HepG2 (cell line): ENCODE measurements at regions not wholly inside any gene's neighbourhood (a gene's known extent, or its start where the extent isn't known, plus 50 kb on each side); places are given as distances from the start of the nearest gene placed in this dataset.

ENCODE experiments used
- ATAC-seq: fragments of 200-7000 bp; cut with Tn5 transposase; 3 replicates; pipeline ENCODE4 v1.9.1; 2020; ENCODE audit warnings: mild to moderate bottlenecking, moderate library complexity
- BruUV-seq: library from RNA; stranded (reverse); fragments of 400-500 nt; replicated peaks from 2 replicates; lab custom pipeline; 2021; lab: Mats Ljungman, UMichigan
- CTCF ChIA-PET: fragments of 300-600 bp; formaldehyde crosslinking; extraction: SDS; loops from one replicate; lab custom pipeline; 2021; ENCODE audit warnings: low total read pairs, inconsistent platforms, low intra/inter-chr PET ratio; lab: Yijun Ruan, JAX
- POLR2A ChIA-PET: fragments of 350-600 bp; sonication (Branson Sonifier 250); formaldehyde crosslinking; loops from one replicate; lab custom pipeline; 2020; ENCODE audit warnings: antibody characterized with exemption, inconsistent platforms; lab: Yijun Ruan, JAX
- DNase-seq: peaks from one replicate; pipeline ENCODE4 v3.0.0-alpha.2; 2015; ENCODE audit warnings: low spot score
- FAIRE-seq: peaks from 3 replicates; lab custom pipeline; 2011; peaks lifted over from hg19 to GRCh38; lab: Jason Lieb, UNC
- H2AFZ ChIP-seq: one replicate; pipeline ENCODE4 v1.6.1; 2011; ENCODE audit warnings: low read length, inconsistent platforms
- H3K27ac ChIP-seq: fragments of 300-600 bp; 3 replicates; pipeline ENCODE4 v1.8.0; 2011; ENCODE audit warnings: mixed run types, mild to moderate bottlenecking, mixed read lengths, low read length, inconsistent platforms; ENCODE audit not compliant: insufficient read depth; ENCODE audit errors: extremely low read length
- H3K27me3 ChIP-seq, 2 experiments: fragments of 200-600 bp in 1 of 2; 2 replicates in 1 of 2; 3 replicates in 1 of 2; pipeline versions ENCODE4 v1.6.0 to v1.8.0; 2011; ENCODE audit warnings: low read length in 2 of 2, mild to moderate bottlenecking in 2 of 2, moderate library complexity in 2 of 2, inconsistent platforms in 1 of 2; ENCODE audit not compliant: insufficient read depth in 2 of 2, control insufficient read depth in 1 of 2
- H3K36me3 ChIP-seq, 2 experiments: fragments of 200-600 bp in 1 of 2; replicated peaks in 1 of 2; 2 replicates in 1 of 2; 3 replicates in 1 of 2; pipeline versions ENCODE4 v1.5.1 to v1.8.0; 2011; ENCODE audit warnings: low read length in 2 of 2, inconsistent platforms in 1 of 2; ENCODE audit not compliant: insufficient read depth in 2 of 2, control insufficient read depth in 1 of 2
- H3K4me1 ChIP-seq: 2 replicates; pipeline ENCODE4 v1.5.1; 2012; ENCODE audit warnings: low read length, inconsistent platforms; ENCODE audit not compliant: insufficient read depth
- H3K4me2 ChIP-seq: 2 replicates; pipeline ENCODE4 v1.6.0; 2011; ENCODE audit warnings: low read depth, low read length, inconsistent platforms
- H3K4me3 ChIP-seq, 3 experiments: fragments of 200-600 bp in 1 of 3; sonication (generic), shearing (Covaris generic) in 1 of 3; replicated peaks in 1 of 3; 2 replicates each; pipeline ENCODE4 v1.5.1; 2011 to 2016; ENCODE audit warnings: low read length in 3 of 3, inconsistent platforms in 2 of 3, low read depth in 2 of 3, mild to moderate bottlenecking in 2 of 3, control low read depth in 1 of 3, mixed read lengths in 1 of 3; ENCODE audit not compliant: insufficient read depth in 1 of 3
- H3K79me2 ChIP-seq: one replicate; pipeline ENCODE4 v1.6.1; 2011; ENCODE audit warnings: low read length, inconsistent platforms; ENCODE audit not compliant: insufficient read depth
- H3K9ac ChIP-seq: 2 replicates; pipeline ENCODE4 v1.6.0; 2011; ENCODE audit warnings: mild to moderate bottlenecking, low read depth, low read length, inconsistent platforms; ENCODE audit not compliant: insufficient read depth
- H3K9me3 ChIP-seq: 2 replicates; pipeline ENCODE4 v1.5.1; 2012; ENCODE audit warnings: mild to moderate bottlenecking, low read length
- H4K20me1 ChIP-seq: 2 replicates; pipeline ENCODE4 v1.6.0; 2011; ENCODE audit warnings: inconsistent platforms, mild to moderate bottlenecking, low read length, moderate library complexity; ENCODE audit not compliant: insufficient read depth
- ATM ChIP-seq: fragments of 450-650 bp; IDR thresholded peaks from 2 replicates; pipeline ENCODE4 v1.7.1; 2017; ENCODE audit warnings: mild to moderate bottlenecking, borderline replicate concordance
- HBP1 ChIP-seq: IDR thresholded peaks from 2 replicates; pipeline ENCODE4 v1.6.1; 2016; ENCODE audit warnings: low read depth, control low read depth
- KDM1A ChIP-seq: IDR thresholded peaks from 2 replicates; pipeline ENCODE4 v1.6.1; 2016; ENCODE audit warnings: missing compliant biosample characterization
- MYNN ChIP-seq: sonication (generic); formaldehyde crosslinking; IDR thresholded peaks from 2 replicates; pipeline ENCODE4 v1.4.0; 2020; ENCODE audit warnings: mild to moderate bottlenecking, low read depth, missing genetic modification reagents
- MYPOP ChIP-seq: sonication (generic); formaldehyde crosslinking; IDR thresholded peaks from 2 replicates; pipeline ENCODE4 v1.8.1; 2023; ENCODE audit warnings: mild to moderate bottlenecking, moderate library complexity, missing genetic modification reagents
- NCOA5 ChIP-seq: sonication (generic); formaldehyde crosslinking; IDR thresholded peaks from 2 replicates; pipeline ENCODE4 v1.4.0; 2020; ENCODE audit warnings: missing genetic modification reagents
- NONO ChIP-seq, 2 experiments: fragments of 450-650 bp in 1 of 2; sonication (generic) in 1 of 2; formaldehyde crosslinking in 1 of 2; IDR thresholded peaks in 1 of 2; conservative IDR thresholded peaks in 1 of 2; 2 replicates each; pipeline versions ENCODE4 v1.6.1 to v1.8.0; 2017 to 2022; ENCODE audit warnings: mild to moderate bottlenecking in 1 of 2, missing genetic modification reagents in 1 of 2, moderate library complexity in 1 of 2
- ONECUT2 ChIP-seq: sonication (generic); formaldehyde crosslinking; IDR thresholded peaks from 2 replicates; pipeline ENCODE4 v1.4.0; 2020; ENCODE audit warnings: missing genetic modification reagents
- RBAK ChIP-seq: sonication (generic); formaldehyde crosslinking; IDR thresholded peaks from 2 replicates; pipeline ENCODE4 v1.5.1; 2020; ENCODE audit warnings: mild to moderate bottlenecking, missing genetic modification reagents
- SNAPC2 ChIP-seq: sonication (generic); formaldehyde crosslinking; IDR thresholded peaks from 2 replicates; pipeline ENCODE4 v1.8.1; 2022; ENCODE audit warnings: mild to moderate bottlenecking, missing genetic modification reagents
- SP140L ChIP-seq: sonication (generic); formaldehyde crosslinking; IDR thresholded peaks from 2 replicates; pipeline ENCODE4 v1.4.0; 2020; ENCODE audit warnings: missing genetic modification reagents, borderline replicate concordance
- ZBTB25 ChIP-seq: IDR thresholded peaks from 2 replicates; pipeline ENCODE4 v1.6.1; 2018; ENCODE audit warnings: missing genetic modification reagents
- ZNF232 ChIP-seq: sonication (generic); formaldehyde crosslinking; IDR thresholded peaks from 2 replicates; pipeline ENCODE4 v1.4.0; 2020; ENCODE audit warnings: missing genetic modification reagents, borderline replicate concordance
- ZNF446 ChIP-seq: sonication (generic); formaldehyde crosslinking; IDR thresholded peaks from 2 replicates; pipeline ENCODE4 v1.5.0; 2020; ENCODE audit warnings: mild to moderate bottlenecking, missing genetic modification reagents
- ZNF574 ChIP-seq: sonication (generic); formaldehyde crosslinking; IDR thresholded peaks from 2 replicates; pipeline ENCODE4 v1.4.0; 2020; ENCODE audit warnings: missing genetic modification reagents
- ZNF652 ChIP-seq: IDR thresholded peaks from 2 replicates; pipeline ENCODE4 v1.6.1; 2016; ENCODE audit warnings: low read depth, borderline replicate concordance
- ZNF720 ChIP-seq: sonication (generic); formaldehyde crosslinking; IDR thresholded peaks from 2 replicates; pipeline ENCODE4 v1.4.0; 2020; ENCODE audit warnings: missing genetic modification reagents
- ZNF781 ChIP-seq: sonication (generic); formaldehyde crosslinking; IDR thresholded peaks from 2 replicates; pipeline ENCODE4 v1.5.1; 2020; ENCODE audit warnings: borderline replicate concordance, mild to moderate bottlenecking, missing genetic modification reagents; ENCODE audit errors: not compliant biosample characterization
- ZNF782 ChIP-seq: sonication (generic); formaldehyde crosslinking; IDR thresholded peaks from 2 replicates; pipeline ENCODE4 v1.4.0; 2020; ENCODE audit warnings: missing genetic modification reagents, mild to moderate bottlenecking, borderline replicate concordance
- ZNF879 ChIP-seq: sonication (generic); formaldehyde crosslinking; IDR thresholded peaks from 2 replicates; pipeline ENCODE4 v1.8.1; 2023; ENCODE audit warnings: missing genetic modification reagents
- WGBS: methylation state at CpG from one replicate; pipeline ENCODE4 v1.1.6; 2017; ENCODE audit warnings: low lambda C conversion rate; 5-methylcytosine and 5-hydroxymethylcytosine counted together
- in situ Hi-C: cut with HindIII; loops from 2 replicates; pipeline ENCODE4 v1.10.0; 2017; ENCODE audit warnings: low pct_unique_long_range_greater_than_20kb; ENCODE audit not compliant: extremely low pct_ligation_motif_present
- intact Hi-C: fragments of 100-400 bp; cut with micrococcal nuclease; formaldehyde crosslinking; loops from one replicate; pipeline ENCODE4 v1.10.0; 2022; ENCODE audit not compliant: unreplicated experiment

- no peak for TF ChIP-seq ZBTB25 (CRISPR knock-in tag)
- no peak for TF ChIP-seq ZNF446 (CRISPR knock-in tag)
- no peak for TF ChIP-seq ATM
- no peak for TF ChIP-seq ZNF879
- TF ChIP-seq ZNF781 (CRISPR knock-in tag): no peak
- no peak for TF ChIP-seq NCOA5 (CRISPR knock-in tag)
- TF ChIP-seq KDM1A (CRISPR knock-in tag): no peak
- TF ChIP-seq ZNF574: no peak
- no peak for TF ChIP-seq MYPOP (CRISPR knock-in tag)
- TF ChIP-seq, all 625 proteins: peak for 0
These were observed 180.9 kb downstream of the SOD2 start (continued) for GRCh38 chr6:159512104-159512503.

GRCh38 chr6:159510141-159510540, 182.9 kb downstream of the SOD2 start:
- H3K9ac ChIP-seq: no peak overlapping the region
- H3K27me3 ChIP-seq: peaks cover 0 to 31% of the 10 kb centered on the region in 2 experiments; a peak in 3 of 5 replicates
- no TSS peak for BruUV-seq
- WGBS: 6% methylated on average over 4 of the region's 8 CpGs
- no peak overlapping the region for H3K4me2 ChIP-seq
- no peaks in the 10 kb centered on the region for H4K20me1 ChIP-seq
- intact Hi-C loops: no loop called here
- H3K9me3 ChIP-seq: no peaks in the 10 kb centered on the region
- no peak overlapping the region for H3K4me3 ChIP-seq
- H3K27ac ChIP-seq: no peak overlapping the region
- ChIA-PET POLR2A (no interaction called here), CTCF (no interaction called here)
- no peaks in the 10 kb centered on the region for H3K36me3 ChIP-seq
- ATAC-seq (no peak), FAIRE-seq (no peak), DNase-seq (no peak)
- in situ Hi-C loops: no loop called here
- no peak overlapping the region for H2AFZ ChIP-seq
- no peaks in the 10 kb centered on the region for H3K4me1 ChIP-seq
- H3K79me2 ChIP-seq: no peaks in the 10 kb centered on the region
- TF ChIP-seq RBAK (CRISPR knock-in tag): no peak
- no peak for TF ChIP-seq HBP1
- no peak for TF ChIP-seq SP140L (CRISPR knock-in tag)
- TF ChIP-seq ONECUT2 (CRISPR knock-in tag): no peak
- TF ChIP-seq ZNF782 (CRISPR knock-in tag): no peak
- TF ChIP-seq NONO (IDR thresholded peaks at IDR 0.05): no peak
- TF ChIP-seq NONO (CRISPR knock-in tag; conservative IDR thresholded peaks at IDR 0.05): no peak
- TF ChIP-seq SNAPC2 (CRISPR knock-in tag): no peak
- no peak for TF ChIP-seq ZNF720 (CRISPR knock-in tag)
- TF ChIP-seq ZNF652 (CRISPR knock-in tag): no peak
- no peak for TF ChIP-seq MYNN (CRISPR knock-in tag)
- TF ChIP-seq ZNF232: no peak
